Subcutaneous abdominal adipose tissue (tissue), 5 donors: ENCODE measurements at regions not wholly inside any gene's neighbourhood (a gene's known extent, or its start where the extent isn't known, plus 50 kb on each side); places are given as distances from the start of the nearest gene placed in this dataset.

Experiments
- H3K27ac ChIP-seq: one replicate; pipeline ENCODE4 v1.7.0; 2013; ENCODE audit warnings: low read depth, mild to moderate bottlenecking, inconsistent platforms, low read length, moderate library complexity
- H3K27me3 ChIP-seq, 5 donors: one replicate each; pipeline ENCODE4 v1.7.0; 2013; ENCODE audit warnings: low read length in 5 of 5, inconsistent platforms in 1 of 5; ENCODE audit not compliant: control insufficient read depth in 5 of 5, insufficient read depth in 4 of 5
- H3K36me3 ChIP-seq, 5 donors: one replicate each; pipeline ENCODE4 v1.7.0; 2013; ENCODE audit warnings: low read length in 5 of 5; ENCODE audit not compliant: control insufficient read depth in 5 of 5, insufficient read depth in 5 of 5
- H3K4me1 ChIP-seq, 5 donors: one replicate each; pipeline ENCODE4 v1.7.0; 2013; ENCODE audit warnings: low read length in 5 of 5, mild to moderate bottlenecking in 3 of 5, moderate library complexity in 1 of 5; ENCODE audit not compliant: control insufficient read depth in 5 of 5, insufficient read depth in 5 of 5
- H3K4me3 ChIP-seq, 5 donors: one replicate each; pipeline ENCODE4 v1.7.0; 2013; ENCODE audit warnings: low read length in 5 of 5, low read depth in 1 of 5
- H3K9ac ChIP-seq, 5 donors: one replicate each; pipeline ENCODE4 v1.7.0; 2013; ENCODE audit warnings: low read length in 5 of 5, mild to moderate bottlenecking in 4 of 5, moderate library complexity in 3 of 5
- H3K9me3 ChIP-seq, 5 donors: one replicate each; pipeline ENCODE4 v1.7.0; 2013; ENCODE audit warnings: low read length in 5 of 5; ENCODE audit not compliant: control insufficient read depth in 5 of 5
- donor health status: healthy.
- donor health status: healthy.
- donor health status: healthy.
- donor health status: healthy.
- donor health status: healthy.

DNA sequence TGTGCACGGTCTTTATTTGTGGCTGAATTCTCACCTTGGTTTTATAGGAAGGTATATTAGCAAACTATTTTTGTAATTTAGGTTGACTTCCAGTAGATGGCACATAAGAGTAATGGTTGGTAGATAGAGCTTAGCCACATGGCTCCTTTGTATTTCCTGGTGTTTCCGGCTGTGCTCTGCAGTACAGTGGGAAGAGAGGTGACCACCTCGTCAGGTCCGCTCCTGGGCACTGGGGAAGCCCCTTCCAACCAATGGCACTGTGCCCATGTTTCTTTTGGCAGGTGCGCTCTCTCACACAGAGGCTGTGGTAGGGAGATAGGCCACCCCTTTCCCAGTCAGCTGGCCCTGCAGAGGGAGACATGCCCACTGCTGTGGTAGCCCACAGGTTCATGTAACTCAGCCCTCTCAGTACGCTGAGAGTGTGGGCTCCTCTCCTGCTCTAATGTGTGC lies 74.3 kb upstream of the ATP12A start:
- H3K9ac ChIP-seq = no peak overlapping the region
- H3K27me3 ChIP-seq = no peaks in the 10 kb centered on the region
- H3K36me3 ChIP-seq = no peaks in the 10 kb centered on the region
- H3K4me1 ChIP-seq = no peaks in the 10 kb centered on the region
- no peak overlapping the region for H3K4me3 ChIP-seq
- H3K9me3 ChIP-seq = peaks cover 0 to 7% (median 0%) of the 10 kb centered on the region in 5 donors
- H3K27ac ChIP-seq = no peak overlapping the region

DNA sequence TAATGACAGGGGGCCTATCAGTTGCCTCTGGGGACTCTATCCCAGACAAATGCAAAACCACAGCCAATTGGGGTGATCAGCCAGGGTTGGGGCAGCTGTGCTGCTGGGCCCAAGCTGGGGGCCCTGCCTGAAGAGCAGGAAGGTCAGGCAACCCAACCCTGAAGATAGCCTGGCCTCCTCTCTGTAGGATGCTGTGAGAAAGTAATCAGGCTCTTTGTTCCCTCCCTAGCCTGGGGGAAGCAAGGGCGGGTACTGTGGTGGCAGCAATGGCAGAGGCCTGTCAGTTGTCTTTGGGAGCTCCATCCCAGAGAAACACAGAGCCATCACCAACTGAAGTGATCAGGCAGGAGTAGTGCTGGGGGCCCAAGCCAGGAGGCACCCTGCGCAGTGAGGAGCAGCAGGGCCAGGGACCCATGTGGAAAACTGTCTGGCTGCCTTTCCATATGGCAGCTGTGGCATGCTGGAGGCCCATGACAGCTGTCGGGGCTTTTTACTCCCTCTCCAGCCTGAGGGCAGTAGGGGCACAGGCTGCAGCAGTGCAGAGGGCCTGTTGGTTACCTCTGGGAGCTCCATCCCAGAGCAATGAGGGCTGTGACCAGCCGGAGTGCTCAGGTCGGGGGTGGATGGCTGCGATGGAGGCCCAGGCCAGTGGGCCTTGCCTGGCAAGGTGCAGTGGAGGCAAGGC lies 73.6 kb upstream of the ATP12A start:
- Histone ChIP-seq H3K27ac (no peak overlapping the region), H3K9me3 (peaks cover 0 to 7% (median 0%) of the 10 kb centered on the region in 5 donors), H3K4me1 (no peaks in the 10 kb centered on the region), H3K36me3 (no peaks in the 10 kb centered on the region), H3K27me3 (no peaks in the 10 kb centered on the region), H3K9ac (no peak overlapping the region), H3K4me3 (no peak overlapping the region)

DNA sequence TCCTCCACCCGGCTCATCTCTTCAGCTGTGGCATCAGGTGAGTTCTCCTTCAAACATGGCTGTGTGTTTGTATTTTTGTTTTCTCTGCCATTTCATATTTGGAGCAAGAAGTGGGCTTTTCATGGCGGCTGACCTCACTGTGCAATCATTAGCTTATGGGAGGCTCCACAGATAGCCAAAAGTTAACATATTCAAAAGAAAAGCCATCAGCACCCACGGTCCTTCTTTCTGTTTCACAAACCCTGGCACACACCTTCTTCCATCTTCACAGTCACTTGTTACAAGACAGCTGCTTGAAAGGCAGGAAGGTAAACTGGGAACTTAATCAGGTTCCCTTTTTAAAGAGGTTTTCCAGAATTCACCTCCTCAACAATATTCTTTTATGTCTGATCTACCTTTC lies 69.3 kb upstream of the ATP12A start:
- Histone ChIP-seq H3K27ac (no peak overlapping the region), H3K9me3 (peaks cover 0 to 1% (median 0%) of the 10 kb centered on the region in 5 donors), H3K9ac (no peak overlapping the region), H3K4me1 (no peaks in the 10 kb centered on the region), H3K36me3 (no peaks in the 10 kb centered on the region), H3K27me3 (no peaks in the 10 kb centered on the region), H3K4me3 (no peak overlapping the region)

DNA sequence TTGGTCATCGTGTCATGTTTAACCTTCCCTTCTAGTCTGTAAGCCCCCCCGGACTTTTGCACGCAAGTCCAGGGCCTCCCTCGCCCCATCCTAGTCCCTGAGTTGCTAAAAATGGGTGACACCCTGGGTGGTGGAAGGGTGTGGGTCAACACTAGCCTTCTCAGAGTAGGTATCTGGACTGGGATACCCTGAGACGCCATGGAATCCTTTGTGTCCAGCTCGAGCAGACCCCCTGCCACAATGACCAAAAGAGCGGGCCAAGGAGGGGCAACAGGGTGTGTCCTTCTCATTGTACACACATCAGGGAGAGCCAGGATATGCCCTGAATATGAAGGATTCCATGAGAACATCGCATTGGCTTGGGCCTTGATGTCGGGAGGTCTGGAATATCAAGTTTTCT lies 67.5 kb upstream of the ATP12A start:
- H3K27ac ChIP-seq = no peak overlapping the region
- no peaks in the 10 kb centered on the region for H3K27me3 ChIP-seq
- H3K4me1 ChIP-seq = no peaks in the 10 kb centered on the region
- no peaks in the 10 kb centered on the region for H3K36me3 ChIP-seq
- H3K4me3 ChIP-seq = no peak overlapping the region
- H3K9ac ChIP-seq = no peak overlapping the region
- H3K9me3 ChIP-seq = no peaks in the 10 kb centered on the region

DNA sequence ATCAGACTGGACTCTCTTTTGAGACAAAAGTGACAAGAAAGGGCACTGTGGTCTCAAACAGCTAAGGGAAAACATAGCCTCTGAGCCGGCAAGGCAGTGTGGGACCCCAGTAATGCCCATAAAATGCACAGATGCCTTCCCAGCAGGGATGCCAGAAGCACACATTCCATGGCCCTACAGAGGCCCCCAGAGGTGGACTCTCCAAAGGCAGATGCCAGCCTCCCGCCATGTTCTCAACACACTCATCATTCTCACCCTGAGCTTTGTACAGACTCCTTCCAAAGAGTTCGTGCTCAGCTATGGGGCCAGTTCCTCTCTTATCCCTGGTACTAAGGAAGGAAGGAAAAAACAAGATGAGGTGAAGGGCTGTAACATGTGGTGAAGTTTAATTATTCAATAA lies 67.1 kb upstream of the ATP12A start:
- H3K27ac ChIP-seq = no peak overlapping the region
- H3K27me3 ChIP-seq = no peaks in the 10 kb centered on the region
- no peak overlapping the region for H3K4me3 ChIP-seq
- H3K9me3 ChIP-seq = no peaks in the 10 kb centered on the region
- no peaks in the 10 kb centered on the region for H3K4me1 ChIP-seq
- no peaks in the 10 kb centered on the region for H3K36me3 ChIP-seq
- no peak overlapping the region for H3K9ac ChIP-seq

DNA sequence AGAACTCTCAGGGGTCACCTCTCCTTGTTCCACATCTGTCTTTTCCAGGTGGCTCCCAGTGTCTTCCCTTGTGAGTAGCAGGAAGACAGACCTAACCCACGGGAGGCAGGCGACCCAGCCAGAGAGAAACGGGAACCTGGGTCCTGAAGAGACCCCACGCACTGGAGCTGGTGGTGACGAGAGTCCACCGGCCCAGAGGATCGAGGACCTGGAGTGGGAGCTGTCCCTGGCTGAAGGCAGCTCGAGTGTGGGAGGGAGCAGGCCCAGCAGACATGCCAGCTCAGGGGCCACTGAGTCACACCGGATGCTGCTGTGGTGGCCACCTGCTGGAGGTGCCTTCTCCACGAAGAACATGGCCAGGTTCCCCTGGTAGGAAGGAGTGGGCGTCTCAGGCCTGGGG lies 66.5 kb upstream of the ATP12A start:
- Histone ChIP-seq H3K36me3 (no peaks in the 10 kb centered on the region), H3K27ac (no peak overlapping the region), H3K9me3 (no peaks in the 10 kb centered on the region), H3K9ac (no peak overlapping the region), H3K4me1 (no peaks in the 10 kb centered on the region), H3K4me3 (no peak overlapping the region), H3K27me3 (no peaks in the 10 kb centered on the region)

DNA sequence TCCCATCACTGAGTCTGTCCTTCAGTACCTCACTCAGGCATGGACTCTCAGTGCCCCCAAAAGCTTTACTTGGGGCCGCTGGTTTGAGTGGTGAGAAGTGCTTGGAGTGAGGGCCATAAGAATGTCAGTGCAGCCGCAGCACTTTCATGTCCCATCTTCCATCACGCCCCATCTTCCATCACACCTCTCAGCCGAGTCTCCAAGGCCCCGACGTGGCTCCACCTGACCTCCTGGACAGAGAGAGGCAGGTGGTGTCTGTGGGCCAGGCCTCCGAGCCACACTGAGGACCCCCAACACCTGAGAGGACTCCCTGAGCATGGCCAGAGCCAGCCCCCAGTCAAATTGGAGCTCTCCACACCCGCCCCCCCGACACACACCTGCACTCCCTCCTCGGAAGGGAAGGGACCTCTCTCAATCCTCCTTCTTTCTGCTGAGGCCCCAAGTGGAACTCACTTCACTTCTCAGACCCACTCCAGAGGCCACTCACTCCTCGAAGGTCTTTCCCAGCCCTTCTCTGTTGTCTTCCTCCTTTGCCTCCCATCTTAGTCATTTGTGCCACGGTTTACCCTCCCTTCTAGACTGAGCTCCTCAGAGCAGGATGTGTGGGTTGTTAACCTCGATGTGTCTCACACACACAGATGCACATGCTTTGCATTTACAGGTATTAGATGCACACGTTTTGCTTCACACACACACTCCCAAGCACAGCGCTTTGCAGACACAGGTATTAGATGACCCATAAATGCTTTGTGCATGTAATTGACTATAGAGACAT lies 65.7 kb upstream of the ATP12A start:
- Histone ChIP-seq H3K36me3 (no peaks in the 10 kb centered on the region), H3K9me3 (no peaks in the 10 kb centered on the region), H3K9ac (no peak overlapping the region), H3K4me1 (no peaks in the 10 kb centered on the region), H3K27ac (no peak overlapping the region), H3K27me3 (no peaks in the 10 kb centered on the region), H3K4me3 (no peak overlapping the region)

DNA sequence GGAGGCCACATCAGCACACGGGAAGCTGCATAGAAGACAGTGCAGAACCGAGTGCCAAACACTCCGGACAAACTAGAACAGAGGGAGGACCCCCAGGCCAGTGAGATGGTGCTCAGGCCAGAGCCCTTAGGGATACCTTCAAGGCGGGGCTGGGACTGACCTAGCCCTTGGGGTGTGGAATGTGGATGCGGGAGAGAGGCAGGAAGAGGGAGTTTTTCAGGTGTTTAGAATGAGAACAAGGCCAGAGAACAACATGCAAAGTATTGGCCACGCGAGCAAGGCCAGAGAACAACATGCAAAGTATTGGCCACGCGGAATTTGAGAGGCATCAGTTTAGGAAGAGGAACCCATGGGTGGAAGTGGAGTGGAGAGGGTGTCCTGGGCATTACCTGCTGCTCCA lies 65.1 kb upstream of the ATP12A start:
- Histone ChIP-seq H3K9me3 (no peaks in the 10 kb centered on the region), H3K36me3 (no peaks in the 10 kb centered on the region), H3K27ac (no peak overlapping the region), H3K4me1 (no peaks in the 10 kb centered on the region), H3K9ac (no peak overlapping the region), H3K4me3 (no peak overlapping the region), H3K27me3 (no peaks in the 10 kb centered on the region)

DNA sequence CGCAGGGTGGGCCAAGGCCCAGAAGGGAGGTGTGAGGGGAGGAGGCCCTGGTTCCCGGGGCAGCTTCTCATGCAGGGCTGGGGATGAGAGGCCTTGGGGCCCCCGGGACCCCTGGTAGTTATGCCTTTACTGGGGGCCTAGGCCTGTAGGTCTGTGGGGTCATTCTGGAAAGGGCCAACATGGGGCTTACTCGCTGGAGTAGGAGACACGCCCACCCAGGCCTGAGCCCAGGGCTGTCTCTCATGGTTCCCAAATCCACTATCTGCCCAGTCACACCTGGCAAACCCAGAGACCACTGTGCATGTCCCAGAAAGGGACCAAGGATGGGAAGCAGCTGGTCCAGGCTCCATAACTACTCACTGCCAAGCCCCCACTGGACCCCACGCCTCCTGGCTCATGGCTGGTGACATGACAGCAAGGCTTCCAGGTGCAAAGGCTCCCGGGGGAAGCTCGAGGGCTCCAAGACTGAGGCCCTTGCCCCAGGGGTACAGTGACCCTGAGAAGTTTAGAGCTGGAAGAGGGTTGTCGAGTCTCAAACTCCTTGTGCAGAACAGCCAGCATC lies 64.2 kb upstream of the ATP12A start:
- Histone ChIP-seq H3K9ac (no peak overlapping the region), H3K9me3 (no peaks in the 10 kb centered on the region), H3K27ac (no peak overlapping the region), H3K27me3 (no peaks in the 10 kb centered on the region), H3K36me3 (no peaks in the 10 kb centered on the region), H3K4me1 (no peaks in the 10 kb centered on the region), H3K4me3 (no peak overlapping the region)

DNA sequence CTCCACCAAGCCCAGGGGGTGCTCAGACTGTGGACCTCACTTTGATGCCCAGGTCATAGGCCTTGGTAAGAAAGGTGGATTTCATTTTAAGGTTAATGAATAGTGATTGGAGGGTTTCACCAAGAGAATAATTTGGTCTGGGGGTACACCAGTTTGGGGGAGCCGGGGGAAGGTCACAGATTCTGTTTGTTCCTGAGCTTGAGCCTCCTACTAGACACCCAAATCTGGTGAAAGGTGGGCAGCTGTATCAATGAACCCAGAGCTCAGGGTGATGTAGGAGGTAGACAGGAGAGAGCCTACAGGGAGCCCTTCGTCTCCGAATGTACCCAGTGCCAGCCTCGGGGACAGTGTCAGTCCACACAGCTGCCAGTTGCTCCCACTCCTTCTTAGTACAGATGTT lies 63.7 kb upstream of the ATP12A start:
- Histone ChIP-seq H3K9ac (no peak overlapping the region), H3K27ac (no peak overlapping the region), H3K36me3 (no peaks in the 10 kb centered on the region), H3K4me1 (no peaks in the 10 kb centered on the region), H3K9me3 (no peaks in the 10 kb centered on the region), H3K27me3 (no peaks in the 10 kb centered on the region), H3K4me3 (no peak overlapping the region)
